SK-N-SH (cell line): ENCODE measurements at regions not wholly inside any gene's neighbourhood (a gene's known extent, or its start where the extent isn't known, plus 50 kb on each side); places are given as distances from the start of the nearest gene placed in this dataset.

ENCODE experiments used
- CTCF ChIA-PET: fragments of 300-600, 350-600 bp; formaldehyde crosslinking; extraction: SDS; loops from one replicate; lab custom pipeline; 2021; lab: Yijun Ruan, JAX
- POLR2A ChIA-PET: fragments of 350-600 bp; sonication (Branson Sonifier 250); formaldehyde crosslinking; extraction: SDS; loops from one replicate; lab custom pipeline; 2020; ENCODE audit warnings: antibody characterized with exemption, inconsistent platforms; lab: Yijun Ruan, JAX
- DNase-seq: peaks from one replicate; pipeline ENCODE4 v3.0.0; 2012
- H2AFZ ChIP-seq: fragments of 200-600 bp; sonication (generic); 2 replicates; pipeline ENCODE4 v1.8.1; 2016; ENCODE audit warnings: antibody characterized with exemption, mild to moderate bottlenecking, low read depth
- H3F3A ChIP-seq: fragments of 200-600 bp; sonication (generic); replicated peaks from 2 replicates; pipeline ENCODE3; 2016; ENCODE audit warnings: antibody characterized with exemption, mild to moderate bottlenecking; ENCODE audit not compliant: insufficient read depth
- H3K27ac ChIP-seq, 2 experiments: fragments of 200-500 bp in 1 of 2; fragments of 200-600 bp in 1 of 2; sonication (Bioruptor generic) in 1 of 2; sonication (generic), shearing (Covaris generic) in 1 of 2; 2 replicates each; pipeline versions ENCODE4 v1.5.1 to v1.6.1; 2014 to 2016; ENCODE audit warnings: low read depth in 2 of 2, inconsistent platforms in 1 of 2, low read length in 1 of 2, mild to moderate bottlenecking in 1 of 2, mixed read lengths in 1 of 2
- H3K27me3 ChIP-seq: fragments of 200-600 bp; sonication (generic), shearing (Covaris generic); 2 replicates; pipeline ENCODE4 v1.6.1; 2016; ENCODE audit warnings: mixed run types; ENCODE audit not compliant: insufficient read depth
- H3K36me3 ChIP-seq, 2 experiments: fragments of 200-500 bp in 1 of 2; fragments of 200-600 bp in 1 of 2; sonication (Bioruptor generic) in 1 of 2; sonication (generic) in 1 of 2; replicated peaks in 1 of 2; 2 replicates each; pipeline versions ENCODE3 to v1.5.1; 2014 to 2016; ENCODE audit warnings: low read length in 1 of 2, mild to moderate bottlenecking in 1 of 2; ENCODE audit not compliant: insufficient read depth in 2 of 2, control insufficient read depth in 1 of 2
- H3K4me1 ChIP-seq, 2 experiments: fragments of 200-500 bp in 1 of 2; fragments of 200-600 bp in 1 of 2; sonication (Bioruptor generic) in 1 of 2; sonication (generic), shearing (Covaris generic) in 1 of 2; 2 replicates each; pipeline versions ENCODE4 v1.5.1 to v1.6.1; 2014 to 2016; ENCODE audit warnings: low read depth in 1 of 2, low read length in 1 of 2, mixed run types in 1 of 2; ENCODE audit not compliant: insufficient read depth in 2 of 2, control insufficient read depth in 1 of 2
- H3K4me2 ChIP-seq: fragments of 200-600 bp; sonication (generic), shearing (Covaris generic); 2 replicates; pipeline ENCODE4 v1.6.1; 2017; ENCODE audit warnings: mixed run types
- H3K4me3 ChIP-seq, 2 experiments: fragments of 200-500 bp in 1 of 2; fragments of 200-600 bp in 1 of 2; sonication (Bioruptor generic) in 1 of 2; sonication (generic), shearing (Covaris generic) in 1 of 2; 2 replicates each; pipeline versions ENCODE4 v1.5.1 to v1.8.1; 2014 to 2016; ENCODE audit warnings: low read depth in 2 of 2, inconsistent platforms in 1 of 2, low read length in 1 of 2, mild to moderate bottlenecking in 1 of 2, mixed read lengths in 1 of 2, moderate library complexity in 1 of 2
- H3K79me2 ChIP-seq: fragments of 200-600 bp; sonication (generic); 2 replicates; pipeline ENCODE4 v1.8.1; 2017; ENCODE audit warnings: mild to moderate bottlenecking; ENCODE audit not compliant: insufficient read depth
- H3K9ac ChIP-seq: fragments of 200-600 bp; sonication (generic); 2 replicates; pipeline ENCODE4 v1.6.1; 2017; ENCODE audit warnings: mixed run types
- H3K9me2 ChIP-seq: fragments of 200-600 bp; sonication (generic); 2 replicates; pipeline ENCODE4 v1.6.1; 2017; ENCODE audit warnings: mixed run types
- H3K9me3 ChIP-seq: fragments of 200-600 bp; sonication (generic); 2 replicates; pipeline ENCODE4 v1.6.1; 2017; ENCODE audit warnings: mixed run types, mild to moderate bottlenecking, moderate library complexity
- H4K20me1 ChIP-seq: fragments of 200-600 bp; sonication (generic); 2 replicates; pipeline ENCODE4 v1.6.1; 2017; ENCODE audit warnings: mild to moderate bottlenecking, mixed run types; ENCODE audit not compliant: insufficient read depth
- CHD2 ChIP-seq: fragments of 150-350 bp; IDR thresholded peaks from 2 replicates; pipeline ENCODE4 v1.6.1; 2018; ENCODE audit warnings: low read length; ENCODE audit not compliant: partially characterized antibody
- ELF1 ChIP-seq: IDR thresholded peaks from 2 replicates; pipeline ENCODE4 v1.4.0; 2012
- FOSL2 ChIP-seq: IDR thresholded peaks from 2 replicates; pipeline ENCODE4 v1.4.0; 2012; ENCODE audit warnings: low read depth, mild to moderate bottlenecking, moderate library complexity, borderline replicate concordance
- MEF2A ChIP-seq: IDR thresholded peaks from 2 replicates; pipeline ENCODE4 v1.4.0; 2012; ENCODE audit warnings: low read depth, borderline replicate concordance
- PBX3 ChIP-seq: IDR thresholded peaks from 2 replicates; pipeline ENCODE4; 2012
- RAD21 ChIP-seq: IDR thresholded peaks from 2 replicates; pipeline ENCODE4 v1.6.1; 2012; ENCODE audit warnings: mild to moderate bottlenecking, low read length
- RXRA ChIP-seq: IDR thresholded peaks from 2 replicates; pipeline ENCODE4 v1.4.0; 2012; ENCODE audit warnings: low read depth, mild to moderate bottlenecking, borderline replicate concordance
- TCF12 ChIP-seq: IDR thresholded peaks from 2 replicates; pipeline ENCODE4 v1.4.0; 2012
- WGBS: methylation state at CpG from one replicate; pipeline ENCODE4 v1.1.6; 2017; ENCODE audit warnings: low lambda C conversion rate; 5-methylcytosine and 5-hydroxymethylcytosine counted together
- TF ChIP-seq, protein P1 (sequence below): fragments of 200-600 bp; sonication (generic); IDR thresholded peaks from 2 replicates; pipeline ENCODE4 v1.6.1; 2017; ENCODE audit warnings: antibody characterized with exemption, mild to moderate bottlenecking, moderate library complexity

- H3K4me1 ChIP-seq, result peaks cover 0 to 13% of the 10 kb centered on the region in 2 experiments; a peak in 1 of 4 replicates
- H3K9me3 ChIP-seq, result no peaks in the 10 kb centered on the region
- WGBS, result 54% methylated on average over 3 of the region's 3 CpGs
- H3K4me2 ChIP-seq, result no peak overlapping the region
- POLR2A ChIA-PET, result no interaction called here
- no peaks in the 10 kb centered on the region for H3K36me3 ChIP-seq
- no peak for DNase-seq
- H3K27ac ChIP-seq, result no peak overlapping the region
- H4K20me1 ChIP-seq, result no peaks in the 10 kb centered on the region
- H3K79me2 ChIP-seq, result no peaks in the 10 kb centered on the region
- H3K27me3 ChIP-seq, result no peaks in the 10 kb centered on the region
- TF ChIP-seq TCF12 (no peak), RAD21 (no peak), MEF2A (no peak), CHD2 (no peak), ELF1 (no peak)
- TF ChIP-seq, protein P1, sequence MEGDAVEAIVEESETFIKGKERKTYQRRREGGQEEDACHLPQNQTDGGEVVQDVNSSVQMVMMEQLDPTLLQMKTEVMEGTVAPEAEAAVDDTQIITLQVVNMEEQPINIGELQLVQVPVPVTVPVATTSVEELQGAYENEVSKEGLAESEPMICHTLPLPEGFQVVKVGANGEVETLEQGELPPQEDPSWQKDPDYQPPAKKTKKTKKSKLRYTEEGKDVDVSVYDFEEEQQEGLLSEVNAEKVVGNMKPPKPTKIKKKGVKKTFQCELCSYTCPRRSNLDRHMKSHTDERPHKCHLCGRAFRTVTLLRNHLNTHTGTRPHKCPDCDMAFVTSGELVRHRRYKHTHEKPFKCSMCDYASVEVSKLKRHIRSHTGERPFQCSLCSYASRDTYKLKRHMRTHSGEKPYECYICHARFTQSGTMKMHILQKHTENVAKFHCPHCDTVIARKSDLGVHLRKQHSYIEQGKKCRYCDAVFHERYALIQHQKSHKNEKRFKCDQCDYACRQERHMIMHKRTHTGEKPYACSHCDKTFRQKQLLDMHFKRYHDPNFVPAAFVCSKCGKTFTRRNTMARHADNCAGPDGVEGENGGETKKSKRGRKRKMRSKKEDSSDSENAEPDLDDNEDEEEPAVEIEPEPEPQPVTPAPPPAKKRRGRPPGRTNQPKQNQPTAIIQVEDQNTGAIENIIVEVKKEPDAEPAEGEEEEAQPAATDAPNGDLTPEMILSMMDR, result no peak
- H3F3A ChIP-seq, result no peaks in the 10 kb centered on the region
- H2AFZ ChIP-seq, result no peak overlapping the region
- no peaks in the 10 kb centered on the region for H3K9me2 ChIP-seq
- no peak overlapping the region for H3K4me3 ChIP-seq
- CTCF ChIA-PET, result no interaction called here
- no peak overlapping the region for H3K9ac ChIP-seq
These were observed 308.4 kb downstream of the SKIDA1 start for GRCh38 chr10:21217107-21217506.

DNA sequence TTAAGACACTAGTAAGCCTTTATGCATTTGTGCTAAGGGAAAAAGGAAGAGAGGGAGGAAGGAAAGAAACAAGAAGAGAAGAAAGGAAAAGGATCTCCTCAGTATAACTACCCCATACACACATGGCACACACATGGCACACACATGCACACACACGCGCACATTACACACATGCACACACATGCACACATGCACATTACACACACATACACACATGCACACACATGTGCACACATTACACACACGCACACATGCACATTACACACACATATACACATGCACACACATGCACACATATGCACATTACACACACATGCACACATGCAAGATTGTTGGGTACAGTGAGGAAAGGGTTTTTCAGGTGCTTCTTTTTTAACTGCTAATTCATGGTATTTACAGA lies 311.2 kb downstream of the SKIDA1 start:
- H3F3A ChIP-seq, result no peaks in the 10 kb centered on the region
- H3K4me1 ChIP-seq, result peaks cover 0 to 13% of the 10 kb centered on the region in 2 experiments; a peak in 1 of 4 replicates
- H3K79me2 ChIP-seq, result no peaks in the 10 kb centered on the region
- TF ChIP-seq MEF2A (no peak), PBX3 (no peak), TCF12 (no peak), FOSL2 (no peak), RXRA (no peak)
- TF ChIP-seq, protein P1, result no peak
- TF ChIP-seq, all 33 proteins: peak for 0
- H3K9me2 ChIP-seq, result no peaks in the 10 kb centered on the region
- CTCF ChIA-PET, result no interaction called here
- H2AFZ ChIP-seq, result no peak overlapping the region
- no peak for DNase-seq
- no peak overlapping the region for H3K9ac ChIP-seq
- POLR2A ChIA-PET, result no interaction called here
- 92% methylated on average over 3 of the region's 3 CpGs for WGBS
- no peak overlapping the region for H3K4me2 ChIP-seq
- H3K27ac ChIP-seq, result no peak overlapping the region
- H3K9me3 ChIP-seq, result no peaks in the 10 kb centered on the region
- H3K4me3 ChIP-seq, result no peak overlapping the region
- no peaks in the 10 kb centered on the region for H3K27me3 ChIP-seq
- H3K36me3 ChIP-seq, result no peaks in the 10 kb centered on the region
- H4K20me1 ChIP-seq, result no peaks in the 10 kb centered on the region
